Activated CD4-positive, CD25-positive, alpha-beta regulatory T cell treated with anti-CD3 and anti-CD28 coated beads, Interleukin-2, amount 50 U/mL, for 72 hours (primary cell): ENCODE measurements at regions not wholly inside any gene's neighbourhood (a gene's known extent, or its start where the extent isn't known, plus 50 kb on each side); places are given as distances from the start of the nearest gene placed in this dataset.
"Not testable (repeated sequence)": the region's sequence is repeated elsewhere in the genome, so short reads cannot be mapped to it uniquely, and the experiment has no call there.

Experiments
- DNase-seq: peaks from one replicate; pipeline ENCODE4 v3.0.0; 2021

DNA sequence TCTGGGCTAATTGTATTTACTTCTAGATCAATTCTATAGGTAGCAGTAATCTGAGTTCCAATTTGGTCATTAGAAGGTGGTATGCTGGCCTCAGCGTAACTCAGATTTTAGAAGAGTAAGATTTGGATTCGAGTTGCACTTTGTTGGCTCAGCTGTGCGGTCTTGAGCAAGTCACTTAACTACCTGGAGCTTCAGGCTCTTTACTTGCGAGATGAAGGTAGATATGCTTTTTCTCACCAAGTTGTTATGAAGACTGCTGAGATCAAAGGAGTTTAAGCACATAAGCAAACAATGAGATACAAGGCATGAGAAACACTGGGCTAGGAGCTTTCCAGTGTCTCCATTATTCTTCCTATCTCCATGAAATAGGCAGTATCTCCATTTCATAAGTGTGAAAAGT lies 133.8 kb upstream of the RANBP3L start:
- DNase-seq: no peak

DNA sequence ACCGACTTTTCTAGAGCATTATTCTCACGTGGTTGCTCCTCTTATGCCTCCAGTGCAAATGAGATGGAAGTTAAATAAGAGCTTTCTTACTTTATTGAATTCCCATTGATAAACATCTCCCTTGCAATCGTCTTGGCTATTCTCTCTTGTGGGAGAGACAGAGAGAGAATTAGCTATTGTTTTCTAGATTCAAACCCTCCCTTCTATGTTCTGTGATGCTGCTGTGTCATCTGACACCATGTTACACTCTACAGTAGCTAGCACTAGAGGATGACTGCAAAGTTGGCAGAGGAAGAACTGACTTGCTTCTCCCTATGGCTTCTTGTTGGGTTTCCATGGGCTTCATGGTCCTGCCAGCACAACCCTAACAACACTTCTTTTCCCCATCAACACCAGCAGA lies 134.6 kb upstream of the RANBP3L start:
- DNase-seq: no peak

DNA sequence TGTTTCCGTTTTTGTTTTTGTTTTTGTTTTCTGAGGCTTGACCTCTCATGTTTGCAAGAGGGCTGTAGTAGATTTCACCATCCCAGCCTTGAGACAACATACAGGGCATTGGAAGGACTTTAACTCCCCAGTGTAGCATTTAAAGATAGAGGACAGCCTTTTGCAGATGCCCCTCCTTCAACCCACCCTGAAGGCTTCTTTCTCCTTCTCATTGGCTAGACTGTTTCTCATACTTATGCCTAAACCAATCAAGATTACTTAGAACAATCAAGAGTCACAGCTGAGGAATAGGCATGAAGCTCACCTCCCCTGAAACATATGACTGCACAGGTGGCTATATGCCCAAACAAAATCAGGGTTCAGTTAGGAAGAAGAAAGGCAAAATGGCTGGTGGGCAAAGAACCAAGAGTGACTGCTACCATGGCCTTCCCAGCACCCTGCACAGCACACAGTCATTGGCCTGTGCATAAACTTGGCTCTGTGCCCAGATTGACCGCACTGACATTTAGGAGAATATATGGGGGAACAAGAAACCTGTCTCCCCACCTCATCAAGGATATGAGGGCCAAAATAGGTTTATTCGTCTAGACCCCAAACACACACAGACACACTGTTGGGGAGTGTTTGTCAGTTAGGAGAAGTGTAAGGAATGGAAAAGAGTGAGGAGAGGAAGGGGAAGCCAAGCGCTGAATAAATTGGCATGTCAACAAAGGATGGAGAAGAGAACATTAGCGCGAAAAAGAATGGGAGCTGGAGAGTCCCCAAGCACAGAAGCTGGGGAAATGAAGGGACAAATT lies 137.3 kb upstream of the RANBP3L start:
- no peak for DNase-seq

DNA sequence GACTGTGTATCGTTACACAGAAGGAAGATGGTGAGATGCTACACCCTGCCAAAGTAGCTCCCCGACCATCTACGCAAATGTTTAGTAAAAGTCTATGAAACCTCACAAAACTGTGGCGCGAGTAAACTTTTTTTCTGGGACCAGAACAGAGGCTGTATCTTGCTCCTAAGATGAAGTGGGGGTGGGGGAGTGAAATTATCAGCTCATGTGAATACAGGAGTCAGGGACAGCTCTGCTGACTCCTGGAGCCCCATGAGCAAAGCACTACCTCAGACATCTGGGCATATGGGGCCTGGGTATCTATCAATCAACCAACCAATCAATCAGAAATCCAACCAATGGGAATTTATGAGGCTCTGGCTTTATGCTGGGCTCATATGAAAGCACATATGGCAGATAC lies 138.6 kb upstream of the RANBP3L start:
- DNase-seq: no peak

DNA sequence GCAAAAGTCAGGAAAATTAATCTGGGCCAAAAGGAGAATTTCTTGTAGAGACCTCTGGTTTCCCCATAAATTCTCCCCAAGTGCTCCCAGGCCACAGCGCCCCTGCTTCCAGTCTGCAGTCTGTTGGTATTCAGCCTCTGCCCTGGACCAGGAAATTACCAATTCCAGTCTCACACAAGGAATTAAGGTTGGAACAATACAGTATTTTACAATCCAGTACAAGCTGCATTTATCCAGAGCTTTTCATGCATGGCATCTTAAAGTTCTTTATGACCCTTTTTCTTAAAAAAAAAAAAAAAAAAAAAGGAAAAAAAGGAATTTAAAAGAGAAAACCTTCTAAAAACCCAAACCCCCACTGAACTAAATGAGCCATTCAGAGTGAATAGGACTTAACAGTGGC lies 139.6 kb upstream of the RANBP3L start:
- no peak for DNase-seq

DNA sequence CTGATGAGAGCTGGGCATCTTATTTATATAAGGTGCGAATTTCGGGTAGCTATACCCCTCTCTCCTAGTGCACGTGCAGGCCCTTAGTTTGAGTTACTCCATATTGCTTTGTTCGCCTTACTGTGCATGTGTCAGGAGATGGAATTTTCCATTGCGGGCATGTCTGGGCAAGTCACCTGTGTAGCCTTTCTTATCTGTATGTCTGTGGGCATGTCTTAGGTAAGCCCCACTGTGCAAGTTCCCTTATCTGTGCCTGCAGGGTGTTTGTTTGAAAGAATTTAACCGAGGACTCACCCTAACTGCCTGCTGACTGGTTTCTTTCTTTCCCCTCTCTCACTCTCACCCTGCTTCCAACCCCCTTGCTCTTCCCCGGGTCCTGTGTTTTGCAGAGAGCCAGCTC lies 140.7 kb upstream of the RANBP3L start:
- DNase-seq: no peak

DNA sequence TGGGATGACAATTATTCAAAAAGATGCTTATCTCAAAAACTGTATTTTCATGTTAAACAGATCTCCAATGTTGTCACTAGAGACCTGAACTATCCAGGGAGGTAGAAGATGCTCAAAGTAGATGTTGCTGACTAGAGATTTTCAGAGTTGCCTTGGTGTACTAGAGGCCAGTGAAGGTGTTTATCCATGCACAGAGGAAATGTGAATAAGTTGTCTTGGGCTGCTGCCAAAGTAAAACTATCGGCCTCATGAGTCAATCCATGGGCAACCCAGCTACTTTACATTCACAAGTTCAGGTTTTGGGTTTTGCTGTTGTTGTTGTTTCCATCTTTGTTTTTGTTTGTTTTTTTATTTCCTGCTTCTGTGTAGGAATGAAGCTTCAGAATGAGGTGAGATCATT lies 141.1 kb upstream of the RANBP3L start:
- DNase-seq: no peak

DNA sequence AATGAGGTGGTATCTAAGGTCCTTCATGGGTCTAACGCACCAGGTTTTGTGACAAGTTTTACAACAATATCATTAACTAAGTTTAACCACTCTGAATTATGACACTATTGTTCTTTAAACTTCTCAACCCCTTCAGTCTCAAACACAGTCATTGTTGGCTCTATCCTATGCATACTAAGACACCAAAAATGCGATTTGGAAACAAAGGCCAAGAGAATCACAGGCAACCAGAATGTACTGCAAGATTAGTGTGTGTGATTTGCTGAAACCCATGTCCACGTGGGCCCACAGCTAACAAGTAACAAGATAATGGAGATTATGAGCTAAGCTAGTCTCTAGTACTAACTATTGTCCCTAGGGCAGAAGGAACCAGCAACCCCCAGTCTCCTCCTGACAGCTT lies 142.2 kb upstream of the RANBP3L start:
- DNase-seq: no peak

DNA sequence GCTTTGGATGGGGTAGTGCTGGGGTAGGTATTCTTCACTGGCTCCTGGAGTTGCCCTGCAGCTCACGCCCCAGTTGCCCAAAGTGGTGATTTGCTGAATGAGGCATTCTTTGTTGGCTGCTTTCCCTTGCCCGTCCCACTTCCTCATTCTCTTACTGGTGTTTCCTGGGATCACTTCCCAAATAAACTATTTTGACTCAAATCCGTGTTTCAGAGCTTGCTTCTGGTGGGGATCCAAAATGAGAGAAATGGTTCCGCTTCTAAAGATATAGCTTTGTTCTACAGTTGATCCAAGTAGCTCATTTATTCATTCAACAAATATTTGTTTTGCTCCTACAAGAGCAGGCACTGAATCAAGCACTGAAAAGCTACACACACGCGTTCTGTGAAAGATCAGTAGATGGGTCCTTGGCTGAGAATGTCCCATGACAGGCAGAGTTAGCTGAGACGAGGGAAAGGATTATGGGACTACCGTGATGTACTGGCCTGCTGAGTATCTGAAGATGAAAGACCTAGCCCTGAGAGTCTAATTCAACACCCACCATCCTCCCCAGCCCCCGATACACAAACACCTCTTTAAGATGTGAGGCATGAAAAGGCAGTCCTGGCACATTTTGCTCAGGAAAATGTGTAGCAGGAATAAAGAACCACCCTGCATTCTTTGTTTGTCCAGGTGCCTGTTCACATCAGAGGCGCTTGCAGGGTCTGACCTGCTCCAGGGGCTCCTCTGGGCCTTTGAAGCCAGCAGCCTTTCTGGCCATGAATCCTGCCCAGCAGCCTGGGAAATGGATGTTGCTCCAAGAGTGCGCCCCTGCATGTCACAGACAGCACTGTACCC lies 143.1 kb upstream of the RANBP3L start:
- DNase-seq: no peak

DNA sequence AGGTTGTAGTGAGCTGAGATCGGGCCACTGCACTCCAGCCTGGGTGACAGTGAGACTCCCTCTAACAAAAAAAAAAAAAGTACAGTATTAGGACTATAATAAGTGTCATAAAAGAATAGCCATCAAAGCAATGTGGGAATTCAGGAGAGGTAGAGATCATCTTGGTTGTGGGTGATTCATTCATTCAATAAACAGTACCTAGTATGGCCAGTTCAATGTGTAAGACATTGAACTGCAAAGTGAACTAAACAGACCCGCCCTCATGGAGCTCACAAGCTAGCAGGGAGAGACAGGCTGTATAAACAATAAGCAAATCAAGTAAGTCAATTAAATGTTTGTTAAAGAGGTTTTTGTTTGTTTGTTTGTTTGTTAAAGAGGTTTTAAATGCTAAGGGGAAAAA lies 146.1 kb upstream of the RANBP3L start:
- DNase-seq: no peak

DNA sequence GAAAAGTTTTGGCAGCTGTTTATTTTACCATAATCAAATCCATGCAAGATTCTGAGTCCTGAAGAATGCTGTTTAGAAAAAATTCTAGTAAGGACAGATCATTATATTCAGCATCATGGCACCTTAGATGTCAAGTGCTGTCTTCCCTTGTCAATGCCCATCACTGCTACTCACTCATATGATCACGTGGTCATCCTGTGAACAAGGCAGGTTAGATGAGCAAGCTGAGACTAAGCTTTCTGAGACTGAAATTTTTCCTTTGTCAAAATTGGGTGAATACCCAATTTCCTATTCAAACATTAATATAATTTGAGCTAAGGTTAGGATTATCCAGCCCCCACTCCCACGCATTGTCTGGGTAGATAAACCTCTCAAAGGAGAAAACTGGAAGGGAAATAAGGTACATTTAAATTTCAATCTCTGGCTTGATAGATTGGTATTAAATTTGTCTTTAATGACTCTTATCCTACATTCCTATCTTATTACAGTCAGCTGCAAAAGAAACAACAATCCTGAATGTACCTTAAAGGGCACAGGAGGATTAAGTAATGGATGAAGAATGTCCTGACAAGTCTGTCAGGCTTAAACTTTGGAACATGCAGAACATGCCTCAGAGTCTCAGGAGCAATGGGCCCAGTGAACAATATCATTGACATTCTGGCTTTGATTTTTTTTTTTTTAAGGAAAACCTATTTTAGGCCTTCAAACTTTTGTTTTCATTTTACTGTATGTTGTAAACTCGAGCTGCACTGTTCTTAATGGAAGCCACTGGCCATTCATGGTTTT lies 148.7 kb upstream of the RANBP3L start:
- no peak for DNase-seq

DNA sequence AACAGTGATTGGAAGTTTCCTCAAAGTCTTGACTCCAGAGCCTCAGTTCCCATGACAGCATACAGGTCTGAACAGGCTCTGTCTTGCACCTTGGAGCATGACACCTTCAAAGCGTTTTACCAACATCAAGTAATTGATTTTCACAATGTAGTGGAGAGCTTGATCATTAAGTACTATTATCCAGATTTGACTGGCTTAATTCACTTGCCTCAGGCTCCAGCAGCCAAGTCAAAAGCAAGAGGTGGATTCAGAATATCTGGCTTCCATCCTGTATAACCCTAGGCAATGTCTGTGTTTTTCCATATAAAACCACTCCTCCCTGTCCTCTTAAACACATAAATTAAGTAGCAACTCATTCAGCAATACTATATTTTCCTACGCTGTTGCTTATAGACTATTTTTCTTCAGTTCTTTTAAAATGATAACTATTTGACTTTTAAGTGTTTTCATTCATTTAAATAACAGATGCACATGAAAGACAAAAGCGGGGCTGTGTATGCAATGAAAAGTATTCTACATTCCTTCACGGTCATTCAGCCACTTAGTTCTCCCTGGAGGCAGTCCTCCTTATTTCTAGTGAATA lies 150.8 kb upstream of the RANBP3L start:
- DNase-seq: no peak

DNA sequence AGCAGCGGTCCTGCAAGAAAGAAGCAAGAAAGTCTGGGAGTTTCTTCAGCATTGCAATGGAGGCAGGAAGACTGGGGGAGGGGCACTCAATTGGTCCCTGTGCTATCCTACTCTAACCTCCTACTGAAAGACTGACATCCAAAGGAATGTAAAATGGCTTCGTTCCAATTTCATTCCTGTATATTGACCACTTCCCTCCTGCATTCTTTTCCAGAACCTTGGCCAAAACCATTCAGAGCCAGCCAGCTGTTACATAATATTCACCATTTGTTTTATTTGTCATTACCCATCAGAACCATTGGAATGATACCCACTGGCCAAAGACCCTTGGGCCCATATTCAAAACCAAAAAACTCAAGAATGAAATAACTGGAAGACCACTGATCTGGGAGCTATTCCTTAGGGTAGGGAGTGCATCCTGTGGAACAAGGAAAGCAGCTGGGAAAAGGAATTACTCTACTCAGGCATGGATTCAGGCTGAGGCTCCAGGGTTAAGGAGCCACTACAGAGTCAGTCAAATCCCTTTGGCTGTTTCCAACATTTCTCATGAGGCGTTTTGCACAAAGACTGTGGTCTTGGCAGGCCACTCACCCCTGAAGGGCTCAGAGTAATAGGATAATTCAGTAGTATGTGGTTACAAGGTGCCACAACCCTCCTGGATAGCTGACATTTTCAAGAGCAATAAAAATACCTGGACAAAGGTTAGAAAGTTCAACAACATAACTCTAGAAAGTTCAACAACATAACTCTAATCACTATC lies 148.7 kb upstream of the SLC1A3 start:
- no peak for DNase-seq

DNA sequence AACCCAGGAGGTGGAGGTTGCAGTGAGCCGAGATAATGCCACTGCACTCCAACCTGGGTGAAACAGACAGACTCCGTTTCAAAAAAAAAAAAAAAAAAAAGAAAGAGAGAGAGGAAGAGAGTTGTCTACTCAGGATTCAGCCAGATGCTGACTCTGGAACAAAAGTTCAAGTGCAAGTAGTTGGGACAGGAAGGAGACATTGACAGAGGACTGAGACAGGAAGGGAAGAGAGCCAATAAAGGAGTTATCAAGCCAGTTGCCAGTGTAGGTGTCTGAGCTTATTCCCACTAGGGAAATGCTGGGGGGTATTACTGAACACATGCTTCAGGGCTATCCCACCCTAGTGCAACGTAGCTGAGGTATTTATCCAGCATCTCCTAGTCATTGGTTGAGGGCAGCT lies 147.7 kb upstream of the SLC1A3 start:
- DNase-seq: no peak

DNA sequence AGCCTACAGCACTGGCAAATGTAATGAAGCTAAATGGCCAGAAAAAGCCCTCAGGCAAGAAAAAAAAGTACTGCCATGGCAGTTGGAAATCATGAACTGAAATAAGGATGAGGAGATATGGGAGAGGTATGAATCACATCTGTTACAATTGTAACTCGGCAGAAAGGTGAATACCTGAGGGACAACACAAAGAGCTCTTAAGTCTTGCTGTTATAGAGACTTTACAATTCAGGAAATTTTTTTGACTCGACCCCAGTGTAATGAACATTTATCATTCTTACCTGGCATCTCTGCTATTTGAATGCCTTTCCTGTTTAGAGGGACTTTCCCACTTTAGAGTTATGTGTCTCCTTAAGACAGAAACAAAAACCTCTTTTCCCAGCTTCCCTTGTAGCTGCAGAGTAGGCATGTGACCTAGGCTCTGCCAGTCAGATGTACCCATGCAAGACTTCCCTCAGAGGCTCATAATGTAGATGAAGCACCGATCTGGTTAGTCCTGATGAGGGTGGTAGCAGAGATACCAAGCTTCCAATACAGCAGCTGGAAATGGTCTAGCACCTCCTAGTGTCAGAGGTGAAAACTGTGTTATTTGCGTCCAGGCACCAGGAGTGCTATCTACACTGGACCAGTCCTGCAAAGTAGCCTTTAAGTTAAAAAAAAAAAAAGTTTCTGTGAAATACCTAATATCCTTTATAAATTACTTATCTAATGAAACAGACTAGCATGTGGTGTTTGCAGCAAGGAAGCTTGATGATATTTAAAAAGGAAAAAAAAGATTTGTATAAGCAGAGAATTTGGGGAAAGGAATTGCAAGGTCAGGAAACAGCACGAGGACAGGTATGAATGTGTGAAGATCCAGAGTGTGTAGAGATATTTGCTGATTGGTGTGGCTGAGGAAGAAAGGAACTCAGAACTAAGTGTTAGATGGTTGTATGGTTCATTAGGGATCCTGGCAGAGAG lies 146.9 kb upstream of the SLC1A3 start:
- no peak for DNase-seq

DNA sequence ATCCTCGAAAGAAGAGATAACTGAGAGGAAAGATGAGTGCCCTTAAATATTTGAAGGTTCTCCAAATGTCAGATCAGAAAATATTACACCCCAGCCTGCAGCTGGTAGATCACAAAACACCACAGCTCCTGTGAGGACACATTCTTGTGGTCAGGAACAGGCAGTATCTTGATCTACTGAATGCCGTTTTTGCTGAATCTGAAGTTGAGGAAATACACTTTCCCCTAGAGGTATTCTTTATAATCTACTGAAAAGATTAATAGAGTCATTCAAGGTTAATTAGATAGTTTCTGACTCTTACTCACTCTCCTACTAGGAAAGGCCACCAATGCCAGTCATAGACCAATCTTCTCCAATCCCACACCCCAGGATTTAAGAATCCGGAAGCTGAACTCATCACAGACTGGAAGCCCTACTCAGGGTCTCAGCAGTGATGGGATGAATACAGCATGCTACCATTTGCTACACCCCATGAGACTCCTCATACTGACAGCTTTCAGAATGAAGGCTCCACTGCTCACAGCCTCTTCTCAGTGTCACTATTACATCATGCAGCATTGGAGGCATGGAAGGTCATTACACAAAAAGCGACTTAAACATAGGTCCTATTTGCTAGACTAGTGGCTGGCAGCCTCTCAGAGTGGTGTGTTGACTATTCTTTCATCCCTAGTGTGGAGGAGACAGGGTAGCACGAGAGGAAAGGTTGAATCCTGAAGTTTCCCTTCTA lies 143.9 kb upstream of the SLC1A3 start:
- no peak for DNase-seq

DNA sequence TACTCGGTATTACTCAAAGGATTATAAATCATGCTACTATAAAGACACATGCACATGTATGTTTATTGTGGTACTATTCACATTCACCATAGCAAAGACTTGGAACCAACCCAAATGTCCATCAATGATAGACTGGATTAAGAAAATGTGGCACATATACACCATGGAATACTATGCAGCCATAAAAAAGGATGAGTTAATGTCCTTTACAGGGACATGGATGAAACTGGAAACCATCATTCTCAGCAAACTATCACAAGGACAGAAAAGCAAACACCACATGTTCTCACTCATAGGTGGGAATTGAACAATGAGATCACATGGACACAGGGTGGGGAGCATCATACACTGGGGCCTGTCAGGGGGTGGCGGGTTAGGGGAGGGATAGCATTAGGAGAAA lies 130.5 kb upstream of the SLC1A3 start:
- DNase-seq: not testable (repeated sequence)

DNA sequence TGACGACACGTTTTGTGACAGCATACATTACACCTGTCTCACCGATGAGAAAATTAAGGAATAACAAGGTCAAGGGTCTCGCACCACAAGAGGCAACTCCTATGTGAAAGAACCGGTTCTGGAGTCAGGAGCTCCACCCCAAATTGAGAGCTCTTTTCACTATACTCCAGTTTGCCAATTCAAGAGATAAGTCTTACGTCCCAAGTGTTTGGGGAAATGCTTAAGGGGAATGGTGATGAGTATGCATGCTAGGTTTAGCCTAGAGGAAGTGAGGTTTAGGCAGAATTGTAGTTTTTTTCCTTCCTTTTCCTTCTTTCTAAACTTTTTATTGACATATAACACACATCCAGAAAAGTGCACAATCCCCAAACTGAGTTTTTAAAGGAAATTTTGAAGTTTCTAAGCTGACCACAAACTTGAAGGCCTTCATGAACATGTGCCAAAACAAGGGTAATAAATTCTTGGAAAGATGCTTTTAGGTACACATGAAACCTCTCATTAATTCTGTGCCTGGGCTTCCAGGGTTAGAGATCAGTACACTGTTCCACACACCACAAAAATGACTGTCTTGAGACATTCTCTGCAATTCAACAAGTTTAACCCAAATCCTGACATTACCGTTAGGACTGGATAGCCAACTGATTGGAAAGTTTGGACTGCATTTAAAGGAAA lies 127.6 kb upstream of the SLC1A3 start:
- DNase-seq: no peak

DNA sequence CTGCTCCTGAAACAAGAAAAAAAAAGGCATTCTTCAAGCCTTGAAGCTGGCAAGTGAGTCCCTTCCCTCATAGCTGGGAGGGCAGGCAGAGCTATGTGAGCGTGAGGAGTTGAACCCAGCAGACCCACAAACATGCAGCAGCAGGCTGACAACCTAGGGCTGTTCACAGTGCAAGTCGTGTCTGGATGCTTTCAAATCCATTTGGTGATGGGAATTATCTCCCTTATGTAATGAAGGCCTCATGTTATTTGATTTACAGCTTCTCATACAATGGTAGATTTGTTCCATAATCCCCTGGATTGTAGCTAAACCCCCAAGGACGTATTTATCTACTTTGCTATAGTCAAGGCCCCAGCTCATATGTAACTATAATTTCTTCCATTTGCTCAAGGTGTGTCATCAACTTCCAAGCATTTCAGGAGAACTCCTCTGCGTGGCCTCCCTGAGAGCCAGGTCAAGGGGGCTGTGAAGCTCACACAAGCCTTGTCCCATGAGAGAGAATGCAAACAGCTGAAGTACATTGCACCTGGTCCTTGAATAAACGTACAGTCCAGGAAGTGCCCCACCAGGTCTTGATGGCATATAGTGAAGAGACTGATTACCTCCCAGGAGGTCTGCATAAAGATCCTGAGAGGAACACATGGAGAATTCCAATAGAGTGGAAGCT lies 124.8 kb upstream of the SLC1A3 start:
- no peak for DNase-seq
